GM11168 (cell line): ENCODE measurements at regions not wholly inside any gene's neighbourhood (a gene's known extent, or its start where the extent isn't known, plus 50 kb on each side); places are given as distances from the start of the nearest gene placed in this dataset.

Experiments used
- in situ Hi-C: fragments of 300-500 bp; cut with MboI; formaldehyde crosslinking; loops from one replicate; pipeline ENCODE4 v1.12.0; 2022; ENCODE audit warnings: low sequenced_read_pairs; ENCODE audit not compliant: unreplicated experiment

GRCh38 chr3:35383719-35384555 is 255.4 kb upstream of the ARPP21 start:
- in situ Hi-C loops: no loop called here

DNA sequence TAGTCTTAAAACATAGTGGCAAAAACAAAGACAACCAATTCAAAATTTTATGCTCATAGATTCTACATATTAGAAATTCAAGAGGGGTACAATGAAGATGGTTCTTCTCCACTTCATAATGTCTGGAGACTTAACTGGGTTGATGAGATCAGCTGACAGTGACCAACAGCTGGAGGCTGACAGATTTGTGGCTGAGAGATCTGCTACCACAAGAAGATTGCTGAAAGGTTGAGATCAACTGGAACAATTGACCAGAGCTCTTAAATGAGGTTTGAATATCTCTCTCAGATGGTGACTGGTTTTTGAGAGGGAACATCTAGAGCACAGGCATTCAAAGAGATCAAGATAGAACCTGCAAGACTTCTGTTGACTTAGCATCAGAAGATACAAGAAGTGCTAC is 254.1 kb upstream of the ARPP21 start:
- in situ Hi-C loops: no loop called here

DNA sequence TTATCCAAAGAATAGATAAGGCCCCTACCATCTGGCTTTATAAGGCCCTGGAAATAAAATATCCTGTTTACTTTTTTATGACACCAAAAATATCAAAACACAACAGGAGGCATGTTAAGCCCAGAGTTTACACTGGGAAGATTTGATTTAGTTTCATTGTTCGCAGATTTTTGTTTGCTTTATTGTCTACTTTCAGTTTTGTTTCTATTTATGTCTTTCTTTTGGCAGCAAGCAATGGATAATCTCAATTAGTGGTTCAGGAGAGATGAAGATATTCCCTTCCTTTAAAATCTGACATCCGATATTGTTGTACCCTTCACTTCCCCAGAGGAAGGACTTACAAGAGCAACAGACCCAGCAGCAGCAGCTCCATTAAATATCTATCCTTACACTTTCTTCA is 249.4 kb upstream of the ARPP21 start:
- in situ Hi-C loops: no loop called here

DNA sequence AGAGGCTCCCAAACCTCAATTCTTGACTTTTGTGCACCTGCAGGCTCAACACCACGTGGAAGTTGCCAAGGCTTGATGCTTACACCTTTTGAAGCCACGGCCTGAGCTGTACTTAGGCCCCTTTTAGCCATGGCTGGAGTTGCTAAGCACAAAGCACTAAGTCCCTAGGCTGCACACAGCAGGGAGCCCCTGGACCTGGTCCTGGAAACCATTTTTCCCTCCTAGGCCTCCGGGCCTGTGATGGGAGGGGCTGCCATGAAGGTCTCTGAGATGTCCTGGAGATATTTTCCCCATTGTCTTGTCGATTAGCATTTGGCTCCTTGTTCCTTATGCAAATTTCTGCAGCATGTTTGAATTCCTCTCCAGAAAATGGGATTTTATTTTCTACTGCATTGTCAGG is 247.1 kb upstream of the ARPP21 start:
- in situ Hi-C loops: no loop called here

- in situ Hi-C loops: no loop called here
These were observed 245.2 kb upstream of the ARPP21 start for GRCh38 chr3:35393901-35394799.

DNA sequence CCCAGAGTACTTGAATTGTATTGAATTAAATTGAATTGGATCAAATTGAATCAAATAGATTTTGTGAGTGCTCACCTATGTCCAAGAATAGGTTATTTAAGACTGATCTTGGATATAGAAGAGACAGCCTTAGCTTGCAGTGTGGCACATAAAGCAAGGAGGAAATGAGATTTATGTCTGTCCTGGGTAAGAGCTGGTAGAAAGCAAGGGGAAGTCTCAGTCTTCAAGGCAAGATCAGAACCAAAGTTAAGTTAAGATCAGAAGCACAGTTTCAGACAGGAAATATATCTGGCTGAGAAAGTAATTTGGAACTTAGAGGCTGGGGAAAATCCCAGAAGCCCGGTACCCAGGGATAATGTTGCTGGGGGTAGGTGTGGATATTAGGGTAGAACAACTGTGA is 244.4 kb upstream of the ARPP21 start:
- in situ Hi-C loops: no loop called here

DNA sequence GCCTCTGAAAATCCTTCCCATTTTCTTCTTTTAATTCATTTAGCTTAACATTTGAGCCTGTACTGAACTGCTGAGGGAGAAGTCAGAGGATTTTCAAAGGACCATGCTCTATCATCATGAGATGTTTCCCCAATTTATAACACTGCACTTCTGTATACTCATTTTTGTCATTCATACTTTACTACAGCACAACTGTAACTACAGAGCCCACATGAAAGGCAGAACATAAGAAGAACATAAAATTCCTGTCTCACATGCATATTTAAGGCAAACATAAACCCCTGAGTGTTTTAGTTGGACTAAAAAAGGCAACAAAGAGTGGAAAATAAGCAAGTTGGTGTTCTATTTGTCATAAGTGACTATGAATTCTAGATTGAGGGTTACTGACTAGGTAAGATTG is 237.7 kb upstream of the ARPP21 start:
- in situ Hi-C loops: no loop called here

GRCh38 chr3:35404571-35404970 is 234.8 kb upstream of the ARPP21 start:
- in situ Hi-C loops: no loop called here

DNA sequence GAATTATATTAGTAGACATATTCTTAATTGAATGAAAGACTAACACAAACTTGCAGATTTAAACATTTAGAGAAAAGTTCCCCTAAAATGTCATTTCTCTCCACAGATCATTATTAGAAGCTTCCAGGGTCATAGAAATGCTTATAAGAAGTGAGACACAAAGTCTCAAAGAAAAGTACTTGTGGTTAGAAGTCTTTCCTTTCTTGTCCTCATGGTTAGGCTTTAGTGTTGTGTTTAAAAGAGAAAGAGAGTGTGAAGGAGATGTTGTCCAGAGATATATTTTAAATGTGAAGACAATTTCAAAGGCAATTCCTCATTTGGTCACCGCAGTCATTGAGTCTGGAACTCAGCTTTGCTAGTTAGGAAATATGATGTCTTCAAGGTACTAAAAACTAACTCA is 230.4 kb upstream of the ARPP21 start:
- in situ Hi-C loops: no loop called here

DNA sequence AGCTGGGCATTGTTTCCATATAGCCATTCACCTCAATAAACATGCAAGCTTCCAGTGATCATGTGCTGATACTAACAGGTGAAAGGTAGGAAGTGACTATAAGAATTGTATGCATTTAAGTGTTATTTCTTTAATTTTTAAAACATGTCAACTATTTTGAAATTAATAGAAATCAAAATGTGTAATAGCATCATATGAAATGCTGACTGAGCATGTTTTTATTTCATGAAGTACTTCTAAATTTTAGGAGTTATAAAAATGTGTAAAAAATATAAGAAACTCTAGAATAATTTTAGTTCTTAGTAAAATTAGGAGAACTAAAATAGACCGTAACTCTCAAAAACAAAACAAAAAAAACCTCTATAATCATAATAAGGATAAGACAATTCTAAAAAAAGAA is 229.3 kb upstream of the ARPP21 start:
- in situ Hi-C loops: no loop called here

GRCh38 chr3:35413483-35413882 is 225.8 kb upstream of the ARPP21 start:
- in situ Hi-C loops: no loop called here

DNA sequence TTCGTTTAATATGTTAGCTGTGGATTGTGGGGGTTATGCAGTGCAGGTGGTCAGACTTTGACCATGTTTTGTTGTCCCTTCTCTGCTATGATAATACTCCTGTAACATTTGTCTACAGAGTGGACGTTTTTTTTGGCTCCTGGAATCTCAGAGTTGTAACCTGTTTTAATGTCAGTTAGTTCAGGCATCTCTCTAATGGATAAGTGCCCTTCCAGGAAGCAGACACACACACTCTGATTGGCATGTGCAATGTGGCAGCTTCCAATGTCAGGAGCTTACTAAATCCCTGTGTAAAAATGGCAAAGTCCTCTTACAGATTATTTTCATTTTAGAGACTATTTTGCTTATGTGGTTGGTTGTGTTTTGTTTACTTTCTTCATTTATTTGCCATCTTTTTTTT is 222.2 kb upstream of the ARPP21 start:
- in situ Hi-C loops: no loop called here

- in situ Hi-C loops: no loop called here
These were observed 217.2 kb upstream of the ARPP21 start for GRCh38 chr3:35422101-35422500.

- in situ Hi-C loops: no loop called here
These were observed 216.3 kb upstream of the ARPP21 start for GRCh38 chr3:35422836-35423601.

DNA sequence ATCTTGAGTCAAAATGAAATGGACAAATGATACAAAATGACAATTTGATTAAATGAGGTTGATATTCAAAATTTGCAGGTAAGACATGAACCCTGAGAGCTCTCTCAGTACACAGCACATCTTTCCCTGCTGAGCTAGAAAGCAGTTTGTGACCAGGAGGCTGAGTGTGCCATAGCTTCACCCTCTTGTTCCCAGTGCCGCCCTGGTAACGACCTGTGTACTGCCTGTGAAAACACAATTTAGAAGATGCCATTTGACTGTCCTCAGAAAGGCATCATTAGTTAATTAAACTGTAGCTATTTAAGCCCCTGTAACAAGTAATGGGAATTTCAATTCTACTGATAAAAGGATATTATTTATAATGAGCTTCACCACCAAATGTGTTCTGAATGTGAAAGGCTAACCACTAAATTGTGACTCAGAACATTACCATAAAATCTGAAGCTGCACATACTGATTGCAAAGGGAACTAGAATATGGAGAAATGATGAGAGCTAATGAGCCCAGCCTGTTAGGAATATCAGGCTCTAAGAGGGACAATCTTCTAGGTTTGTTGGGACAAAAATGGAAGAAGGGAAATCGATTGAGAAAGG is 212.9 kb upstream of the ARPP21 start:
- in situ Hi-C loops: no loop called here

DNA sequence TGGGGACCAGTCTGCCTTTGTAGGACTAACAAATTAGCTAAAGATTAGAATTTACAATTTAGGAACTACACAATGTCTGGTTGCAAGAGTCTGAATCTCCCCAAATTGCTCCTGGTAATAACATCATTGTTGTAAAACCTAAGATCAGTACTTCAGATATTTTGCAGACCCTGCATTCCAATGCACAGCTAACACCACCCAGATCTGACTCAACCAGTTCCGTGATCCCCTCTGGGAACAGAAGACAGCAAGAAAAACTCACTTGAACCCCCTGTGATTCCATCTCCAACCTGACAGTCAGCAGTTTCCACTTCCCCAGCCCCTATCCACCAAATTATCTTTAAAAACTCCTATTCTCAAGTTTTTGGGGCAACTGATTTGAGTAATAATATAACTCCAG is 201.9 kb upstream of the ARPP21 start:
- in situ Hi-C loops: no loop called here

DNA sequence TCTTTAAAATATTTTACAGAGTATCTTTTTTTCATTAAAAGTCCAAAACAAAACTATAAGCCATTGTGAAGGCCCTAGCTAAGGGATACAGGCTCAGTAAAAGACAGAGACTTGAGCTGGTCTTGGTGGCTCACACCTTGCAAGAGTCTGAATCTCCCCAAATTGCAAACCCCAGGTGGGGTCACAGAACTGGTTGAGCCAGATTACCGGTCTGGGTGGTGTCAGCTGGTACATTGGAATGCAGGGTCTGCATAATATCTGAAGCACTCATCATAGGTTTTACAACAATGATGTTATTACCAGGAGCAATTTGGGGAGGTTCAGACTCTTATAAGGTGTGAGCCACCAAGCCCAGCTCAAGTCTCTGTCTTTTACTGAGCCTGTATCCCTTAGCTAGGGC is 201.2 kb upstream of the ARPP21 start:
- in situ Hi-C loops: no loop called here

- in situ Hi-C loops: no loop called here
These were observed 199.7 kb upstream of the ARPP21 start for GRCh38 chr3:35439663-35440062.

GRCh38 chr3:35440826-35441225 is 198.5 kb upstream of the ARPP21 start:
- in situ Hi-C loops: no loop called here

- in situ Hi-C loops: no loop called here
These were observed 192.4 kb upstream of the ARPP21 start for GRCh38 chr3:35446896-35447295.
